ENCODE measurements at regions not wholly inside any gene's neighbourhood (a gene's known extent, or its start where the extent isn't known, plus 50 kb on each side); places are given as distances from the start of the nearest gene placed in this dataset.

GRCh38 chr10:10020945-10021344 is 996.7 kb upstream of the CELF2 start:
- DNase-seq: no peak
- Mint-ChIP-seq H3K27ac (no peak overlapping the region), H3K9me3 (peaks cover 4% of the 10 kb centered on the region), H3K4me3 (no peak overlapping the region), H3K36me3 (ENCODE audit: low read depth) (no peaks in the 10 kb centered on the region), H3K4me1 (ENCODE audit: low read depth) (no peaks in the 10 kb centered on the region), H3K27me3 (peaks cover 10% of the 10 kb centered on the region)
- ChIA-PET POLR2A (no interaction called here), CTCF (no interaction called here)
- H3K4me1 ChIP-seq (ENCODE audit: insufficient read depth, low read length): no peaks in the 10 kb centered on the region
- no peaks in the 10 kb centered on the region for H3K27me3 ChIP-seq (ENCODE audit: control insufficient read depth in 1 of 2, insufficient read depth in 2 of 2, low read length in 2 of 2)
- TF ChIP-seq CTCF (IDR thresholded peaks at IDR 0.05): no peak
- no peaks in the 10 kb centered on the region for H3K9me3 ChIP-seq (ENCODE audit: control insufficient read depth in 1 of 2, insufficient read depth in 1 of 2, low read length in 2 of 2)
- no peaks in the 10 kb centered on the region for H3K36me3 ChIP-seq (ENCODE audit: insufficient read depth, low read length)
- H3K27ac ChIP-seq (ENCODE audit: low read depth in 1 of 2, low read length in 2 of 2): no peak overlapping the region
- intact Hi-C loops (cut with DNase I, micrococcal nuclease): no loop called here
- ATAC-seq (ENCODE audit: poor library complexity): no peak
- H3K4me3 ChIP-seq (ENCODE audit: low read length): no peak overlapping the region

GRCh38 chr10:10032991-10033390 is 984.7 kb upstream of the CELF2 start:
- intact Hi-C loops (cut with DNase I, micrococcal nuclease): no loop called here

GRCh38 chr10:10038348-10038747 is 979.3 kb upstream of the CELF2 start:
- Histone ChIP-seq H3K9me3 (ENCODE audit: control insufficient read depth in 1 of 2, insufficient read depth in 1 of 2, low read length in 2 of 2) (no peaks in the 10 kb centered on the region), H3K36me3 (ENCODE audit: insufficient read depth, low read length) (no peaks in the 10 kb centered on the region), H3K4me1 (ENCODE audit: insufficient read depth, low read length) (no peaks in the 10 kb centered on the region), H3K27ac (ENCODE audit: low read depth in 1 of 2, low read length in 2 of 2) (no peak overlapping the region), H3K4me3 (ENCODE audit: low read length) (no peak overlapping the region), H3K27me3 (ENCODE audit: control insufficient read depth in 1 of 2, insufficient read depth in 2 of 2, low read length in 2 of 2) (no peaks in the 10 kb centered on the region)
- POLR2A ChIA-PET: no interaction called here
- H3K4me1 Mint-ChIP-seq (ENCODE audit: low read depth): no peaks in the 10 kb centered on the region
- no peak for TF ChIP-seq CTCF (IDR thresholded peaks at IDR 0.05)
- CTCF ChIA-PET: no interaction called here
- no peak overlapping the region for H3K27ac Mint-ChIP-seq
- H3K9me3 Mint-ChIP-seq: no peaks in the 10 kb centered on the region
- ATAC-seq (ENCODE audit: poor library complexity) (no peak), DNase-seq (no peak)
- no peaks in the 10 kb centered on the region for H3K36me3 Mint-ChIP-seq (ENCODE audit: low read depth)
- no peaks in the 10 kb centered on the region for H3K27me3 Mint-ChIP-seq
- no peak overlapping the region for H3K4me3 Mint-ChIP-seq
- intact Hi-C loops (cut with DNase I, micrococcal nuclease): no loop called here

More at GRCh38 chr10:10032991-10033390, 984.7 kb upstream of the CELF2 start:
- DNase-seq (no peak), ATAC-seq (ENCODE audit: poor library complexity) (no peak)
- no peak for TF ChIP-seq CTCF (IDR thresholded peaks at IDR 0.05)
- Mint-ChIP-seq H3K4me3 (no peak overlapping the region), H3K27ac (no peak overlapping the region), H3K4me1 (ENCODE audit: low read depth) (no peaks in the 10 kb centered on the region), H3K36me3 (ENCODE audit: low read depth) (no peaks in the 10 kb centered on the region), H3K27me3 (peaks cover 9% of the 10 kb centered on the region), H3K9me3 (no peaks in the 10 kb centered on the region)
- CTCF ChIA-PET: no interaction called here
- Histone ChIP-seq H3K9me3 (ENCODE audit: control insufficient read depth in 1 of 2, insufficient read depth in 1 of 2, low read length in 2 of 2) (no peaks in the 10 kb centered on the region), H3K27me3 (ENCODE audit: control insufficient read depth in 1 of 2, insufficient read depth in 2 of 2, low read length in 2 of 2) (no peaks in the 10 kb centered on the region), H3K4me3 (ENCODE audit: low read length) (no peak overlapping the region), H3K4me1 (ENCODE audit: insufficient read depth, low read length) (no peaks in the 10 kb centered on the region), H3K27ac (ENCODE audit: low read depth in 1 of 2, low read length in 2 of 2) (no peak overlapping the region), H3K36me3 (ENCODE audit: insufficient read depth, low read length) (no peaks in the 10 kb centered on the region)
- POLR2A ChIA-PET: no interaction called here

All from CD4-positive, alpha-beta T cell (primary cell).